T1000 (cell line): ENCODE measurements at regions not wholly inside any gene's neighbourhood (a gene's known extent, or its start where the extent isn't known, plus 50 kb on each side); places are given as distances from the start of the nearest gene placed in this dataset.
"Not testable (repeated sequence)": the region's sequence is repeated elsewhere in the genome, so short reads cannot be mapped to it uniquely, and the experiment has no call there.

ENCODE experiments used
- DNase-seq: peaks from one replicate; lab custom pipeline; 2025; ENCODE audit warnings: mixed read lengths; lab: John Stamatoyannopoulos, UW

DNA sequence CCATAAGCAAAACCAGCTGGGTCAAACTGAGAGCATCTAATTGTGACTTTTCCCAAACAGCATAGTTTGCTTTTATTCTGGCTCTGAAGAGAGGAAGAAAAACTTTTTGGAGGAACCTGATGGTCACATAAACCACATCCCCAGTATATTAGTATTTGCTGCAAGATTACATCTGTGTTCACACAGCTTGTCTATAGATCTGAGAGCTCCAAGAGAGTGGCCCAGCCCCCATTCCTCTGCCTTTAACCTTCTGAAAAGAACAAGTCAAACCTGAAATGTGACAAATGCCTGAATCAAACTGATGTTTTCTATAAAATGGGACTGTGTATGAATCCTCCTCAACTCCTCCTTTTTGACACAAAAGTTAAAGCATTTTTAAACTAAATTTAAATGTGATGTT is 435.2 kb downstream of the ZNF479 start:
- DNase-seq = not testable (repeated sequence)

DNA sequence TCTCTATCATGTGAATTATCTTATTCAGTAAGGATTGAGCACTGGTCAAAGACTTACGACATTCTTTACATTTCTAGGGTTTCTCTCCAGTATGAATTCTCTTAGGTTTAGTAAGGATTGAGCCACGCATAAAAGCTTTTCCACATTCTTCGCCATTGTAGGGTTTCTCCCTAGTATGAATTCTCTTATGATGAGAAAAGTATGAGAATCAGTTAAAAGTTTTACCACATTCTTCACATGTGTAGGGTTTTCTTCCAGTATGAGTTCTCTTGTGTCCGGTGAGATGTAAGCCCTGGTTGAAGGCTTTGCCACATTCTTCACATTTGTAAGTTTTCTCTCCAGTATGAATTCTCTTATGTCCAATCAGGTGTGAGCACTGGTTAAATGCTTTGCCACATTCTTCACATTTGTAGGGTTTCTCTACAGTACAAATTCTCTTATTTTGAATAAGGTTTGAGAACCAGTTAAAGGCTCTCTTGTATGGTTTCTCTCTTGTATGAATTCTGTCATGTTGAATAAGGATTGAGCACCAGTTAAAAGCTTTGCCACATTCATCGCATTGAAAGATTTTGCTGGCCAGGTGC is 445.9 kb downstream of the ZNF479 start:
- no peak for DNase-seq

DNA sequence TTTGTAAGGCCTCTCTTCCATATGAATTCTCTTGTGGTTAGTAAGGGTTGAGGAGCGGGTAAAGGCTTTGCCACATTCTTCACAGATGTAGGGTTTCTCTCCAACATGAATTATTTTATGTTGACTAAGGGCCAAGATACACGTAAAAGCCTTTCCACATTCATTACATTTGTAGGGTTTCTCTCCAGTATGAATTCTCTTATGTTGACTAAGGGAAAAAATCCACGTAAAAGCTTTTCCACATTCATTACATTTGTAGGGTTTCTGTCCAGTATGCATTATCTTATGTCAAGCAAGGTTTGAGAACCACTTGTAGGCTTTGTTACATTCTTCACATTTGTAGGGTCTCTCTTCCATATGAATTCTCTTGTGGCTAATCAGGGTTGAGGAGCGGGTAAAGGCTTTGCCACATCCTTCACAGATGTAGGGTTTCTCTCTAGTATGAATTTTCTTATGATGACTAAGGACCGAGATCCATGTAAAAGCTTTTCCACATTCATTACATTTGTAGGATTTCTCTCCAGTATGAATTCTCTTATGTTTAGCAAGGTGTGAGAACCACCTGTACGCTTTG is 493.0 kb downstream of the ZNF479 start:
- no peak for DNase-seq

DNA sequence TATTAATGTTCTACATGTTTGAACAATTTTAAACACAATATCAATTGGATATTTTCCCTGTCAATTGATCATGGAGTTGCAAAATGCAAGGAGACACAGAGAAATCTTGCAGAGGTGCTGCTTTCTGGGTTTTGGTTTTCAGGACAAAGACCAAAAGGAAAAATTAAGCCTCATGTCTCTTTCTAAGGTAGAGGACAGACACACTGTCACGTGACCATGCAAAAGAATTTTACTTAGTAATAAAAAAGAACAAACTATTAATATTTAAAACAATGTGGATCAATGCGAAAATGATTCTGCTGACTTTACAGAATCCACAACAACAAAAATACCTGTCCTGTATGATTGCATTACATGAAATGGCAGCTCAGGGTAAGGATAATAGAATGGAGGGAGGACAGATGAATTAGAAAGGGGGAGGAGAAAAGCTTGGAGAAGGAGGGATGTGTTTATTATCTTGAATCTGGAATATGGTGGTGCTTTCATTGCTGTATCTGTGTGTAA is 493.7 kb upstream of the NUPR2 start:
- no peak for DNase-seq

DNA sequence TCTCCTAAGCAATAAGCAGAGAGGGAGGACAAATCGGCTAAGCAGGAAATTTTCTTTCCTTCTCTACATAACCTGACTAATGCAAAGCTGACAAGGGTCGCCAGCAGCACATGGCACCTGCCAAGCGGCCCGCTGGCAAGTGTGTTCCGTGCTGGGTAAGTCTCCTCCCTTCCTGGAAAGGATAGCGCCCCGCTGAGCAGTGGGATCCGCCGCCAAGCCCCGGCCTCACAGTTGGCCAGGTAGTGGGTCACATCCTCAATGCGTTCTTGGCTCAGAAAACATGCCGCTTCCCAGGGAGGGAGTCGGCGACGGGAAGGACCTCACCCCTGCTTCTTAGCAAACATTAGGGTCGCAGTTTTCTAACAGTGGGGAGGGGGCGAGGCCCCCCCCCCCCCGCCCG is 488.9 kb upstream of the NUPR2 start:
- no peak for DNase-seq

DNA sequence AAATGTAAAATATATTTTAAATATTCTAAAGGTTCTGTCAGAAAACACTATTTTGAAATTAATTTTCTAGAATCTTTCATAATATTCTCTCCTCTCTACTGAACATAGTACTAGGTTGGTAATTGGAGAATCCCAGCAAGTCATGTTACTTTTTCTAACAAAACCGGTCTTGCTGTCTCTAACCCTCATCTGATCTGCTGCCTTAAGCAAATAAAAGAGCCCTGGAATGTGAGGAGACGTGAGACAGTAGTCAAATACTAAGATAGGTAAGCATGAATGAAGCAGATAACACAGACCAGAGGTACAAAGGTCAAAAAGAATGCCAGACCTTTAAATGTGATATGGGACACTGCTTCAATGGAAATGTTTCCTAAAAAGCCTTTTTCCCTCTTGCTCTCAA is 462.4 kb upstream of the NUPR2 start:
- no peak for DNase-seq

DNA sequence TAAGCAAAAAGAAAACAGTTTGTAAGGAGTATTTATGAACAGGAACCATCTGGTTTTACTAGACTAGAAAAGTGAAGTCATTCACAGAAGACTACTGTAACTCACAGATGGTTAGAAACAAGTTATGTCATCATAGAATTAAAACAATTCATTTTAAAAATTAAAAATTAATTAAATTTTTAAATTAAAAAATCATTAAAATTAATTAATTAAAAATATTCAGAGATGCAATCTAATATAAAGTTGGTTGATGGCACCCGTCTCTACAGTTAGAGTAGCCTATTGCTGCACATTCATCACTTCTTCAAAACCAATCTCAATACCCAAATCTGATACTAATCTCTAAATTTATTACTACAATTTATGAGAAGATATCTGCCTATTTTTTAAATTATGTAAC is 454.8 kb upstream of the NUPR2 start:
- DNase-seq = no peak

DNA sequence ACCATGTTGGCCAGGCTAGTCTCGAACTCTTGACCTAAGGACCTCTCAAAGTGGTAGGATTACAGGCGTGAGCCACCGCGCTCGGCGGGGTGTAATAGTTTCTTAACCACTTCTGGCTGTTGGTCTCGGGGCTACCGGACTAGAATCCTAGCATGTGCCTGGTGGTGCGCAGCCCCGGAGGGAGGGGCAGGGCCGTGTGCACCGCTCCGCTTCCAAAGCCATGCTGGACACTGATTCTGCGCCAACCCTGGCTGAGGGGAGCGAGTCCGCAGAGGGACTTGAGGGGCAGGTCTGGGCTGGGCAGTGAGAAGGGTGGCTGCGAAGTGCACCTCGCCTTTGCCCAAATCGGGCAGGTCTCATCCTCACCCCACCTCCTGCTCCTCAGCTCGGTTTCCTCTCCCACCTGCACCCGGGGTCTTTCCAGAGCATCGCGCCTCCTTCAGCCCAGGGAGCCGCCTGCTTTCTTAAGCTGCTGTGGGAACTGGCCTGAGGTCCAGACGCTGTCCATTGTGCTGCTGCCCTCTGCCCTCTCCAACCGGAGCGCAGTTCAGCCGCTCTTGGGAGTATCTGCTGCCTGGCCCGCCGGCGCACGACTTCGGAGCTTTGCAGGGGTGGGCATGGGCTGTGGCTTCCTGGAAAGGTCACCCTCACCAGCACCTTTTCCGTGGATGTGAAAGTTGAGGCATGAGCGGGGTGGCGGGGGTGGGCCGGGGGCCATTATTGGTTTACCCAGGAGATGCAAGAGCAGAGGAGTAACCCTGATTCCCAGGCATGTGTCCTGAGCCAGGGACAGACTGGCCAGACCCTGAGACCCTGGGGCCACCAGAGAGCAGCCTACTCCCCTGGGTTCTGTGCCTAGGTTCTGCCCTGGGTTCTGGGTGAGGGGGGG is 422.6 kb upstream of the NUPR2 start:
- no peak for DNase-seq

DNA sequence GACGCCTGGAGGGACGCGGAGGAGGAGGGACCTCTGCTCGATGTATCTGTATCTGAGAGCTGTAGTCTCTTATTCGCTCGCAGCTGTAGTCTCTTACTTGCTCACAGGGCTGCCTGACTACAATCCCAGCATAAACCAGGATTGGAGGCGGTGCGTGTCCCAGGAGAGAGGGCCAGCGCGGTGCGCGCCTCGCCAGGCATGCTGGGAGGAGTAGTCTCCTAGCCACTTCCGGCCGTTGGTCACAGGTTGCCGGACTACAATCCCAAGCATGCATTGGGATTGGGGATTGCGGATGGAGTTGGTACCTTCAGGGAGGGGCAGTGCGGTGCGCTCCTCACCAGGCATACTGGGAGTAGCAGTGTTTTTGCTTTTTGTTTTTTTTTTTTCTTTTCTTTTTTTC is 421.7 kb upstream of the NUPR2 start:
- no peak for DNase-seq

DNA sequence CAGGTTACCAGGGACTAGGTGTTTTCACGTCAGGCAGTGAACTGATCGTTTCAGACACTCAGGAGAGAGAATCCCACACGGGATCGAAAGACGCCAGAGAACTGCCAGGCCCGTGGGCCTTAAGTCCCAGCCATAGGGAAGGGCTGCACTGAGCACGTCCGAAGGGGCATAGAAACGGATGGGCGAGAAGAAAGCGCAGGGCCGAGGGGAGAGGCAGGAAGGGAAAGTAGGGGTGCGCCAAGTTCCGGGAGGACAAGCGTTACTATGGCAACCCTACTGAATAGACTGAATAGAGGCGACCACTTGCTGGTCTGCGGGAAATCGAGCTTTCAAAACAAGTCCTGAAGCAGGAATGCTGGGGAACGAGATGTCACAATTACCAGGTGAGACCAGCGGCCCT is 421.3 kb upstream of the NUPR2 start:
- no peak for DNase-seq

DNA sequence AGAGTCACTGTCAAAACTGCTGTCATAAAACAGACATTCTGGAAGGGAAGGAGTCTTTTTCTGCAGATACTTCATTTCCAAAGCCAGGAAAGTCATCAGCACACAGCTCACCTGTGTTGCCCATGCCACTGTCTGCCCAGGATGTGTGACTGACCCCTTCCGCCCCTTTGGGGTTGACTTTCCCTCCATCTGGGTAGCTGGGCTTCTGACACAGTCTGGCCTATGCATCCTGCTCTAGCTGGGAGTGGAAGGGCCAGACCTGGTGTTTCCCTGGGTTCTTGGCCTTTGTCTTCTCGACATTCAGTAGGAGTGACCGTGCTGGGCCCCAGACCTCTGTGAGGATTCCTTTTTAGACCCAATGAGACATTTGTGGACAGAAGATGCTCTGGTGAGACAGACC is 378.9 kb upstream of the NUPR2 start:
- no peak for DNase-seq

DNA sequence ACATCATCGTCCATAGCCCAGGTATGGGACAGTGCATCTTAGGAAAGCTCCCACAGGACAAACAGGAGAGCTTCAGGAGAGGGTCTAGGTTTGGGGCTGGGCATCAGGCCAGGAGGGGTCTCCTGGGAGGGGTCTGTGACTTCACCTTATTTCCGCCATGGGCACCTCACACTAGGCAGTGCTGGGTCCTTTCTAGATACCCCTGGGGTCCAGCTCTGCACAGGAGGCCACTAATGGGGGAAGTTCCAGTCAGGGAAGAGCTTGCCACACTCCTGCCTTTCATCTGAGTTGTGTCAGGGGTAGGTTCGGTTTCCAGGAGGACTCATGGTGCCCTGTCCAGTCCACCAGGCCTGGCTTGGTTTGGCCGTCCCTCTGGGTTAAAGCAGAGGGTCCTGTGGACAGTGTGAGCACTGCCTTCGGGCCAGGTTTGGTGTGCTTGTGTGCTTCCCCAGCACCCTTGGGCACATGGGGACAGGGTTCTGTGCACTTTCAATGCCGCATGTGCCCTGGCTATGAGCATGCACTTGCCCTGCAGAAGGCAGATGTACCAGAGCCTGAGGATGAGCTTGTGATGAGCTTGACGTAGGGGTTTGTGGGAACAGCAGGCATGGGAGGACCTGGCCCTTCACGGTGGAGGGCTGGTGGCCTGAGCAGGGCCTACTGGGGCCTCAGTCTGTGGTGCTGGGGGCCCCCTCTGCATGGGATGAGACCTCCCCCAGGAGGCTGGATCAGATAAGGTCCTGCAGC is 377.7 kb upstream of the NUPR2 start:
- DNase-seq = no peak

DNA sequence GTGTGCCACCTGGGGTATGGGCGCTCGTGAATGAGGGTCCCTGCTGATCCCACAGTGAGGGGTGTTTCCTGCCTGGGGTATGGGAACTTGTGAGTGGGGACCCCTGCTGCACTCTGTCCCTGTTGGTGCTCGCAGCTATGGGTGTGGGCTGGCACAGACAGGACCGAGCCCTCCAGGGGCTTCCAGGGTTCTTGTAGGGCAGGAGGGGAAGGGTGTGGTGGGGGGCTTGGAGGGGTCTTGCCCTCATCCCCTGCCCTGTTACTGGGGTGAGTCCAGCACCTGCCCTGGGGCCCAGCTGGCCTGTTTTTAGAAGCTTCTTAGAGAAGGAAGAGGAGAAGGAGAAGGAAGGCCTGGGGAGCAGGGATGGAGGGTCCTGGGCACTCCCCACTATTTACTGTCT is 377.0 kb upstream of the NUPR2 start:
- DNase-seq = no peak

DNA sequence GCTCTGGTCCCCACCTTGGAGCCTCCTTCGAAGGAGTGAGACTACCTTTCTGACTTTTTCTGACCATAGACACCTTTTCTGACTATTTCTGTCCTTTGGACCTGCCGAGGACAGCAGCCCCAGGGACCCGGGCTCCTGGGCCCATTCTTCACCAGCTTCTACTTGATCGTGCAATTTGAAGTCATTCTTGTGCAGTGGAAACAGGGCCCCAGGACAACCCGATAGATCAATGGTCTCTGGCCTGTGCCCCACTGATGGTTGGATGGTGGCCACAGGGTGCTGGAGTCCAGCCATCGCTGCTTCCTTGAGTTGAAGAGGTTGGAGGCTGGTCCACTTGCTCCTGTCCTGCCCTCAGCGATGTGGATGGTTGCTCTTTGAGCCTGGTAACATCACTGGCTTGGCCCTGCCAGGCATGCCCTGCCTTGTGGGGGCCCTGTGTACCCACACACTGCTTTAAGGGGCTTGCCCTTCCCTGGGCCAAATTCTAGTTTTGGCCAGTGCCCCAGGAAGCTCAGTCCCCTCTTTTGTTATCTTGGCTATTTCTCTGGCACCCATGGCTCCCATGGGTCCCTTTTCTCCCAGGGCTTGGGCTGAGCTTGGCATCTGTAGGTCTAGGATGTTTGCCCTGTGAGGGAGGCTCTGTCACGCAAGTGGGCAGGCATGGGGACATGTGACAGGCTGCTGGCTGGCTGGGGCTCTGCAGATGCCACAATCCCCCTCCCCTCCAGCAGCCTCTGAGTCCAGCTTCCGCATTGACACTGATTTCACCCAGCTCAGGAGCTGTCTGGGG is 375.6 kb upstream of the NUPR2 start:
- no peak for DNase-seq

DNA sequence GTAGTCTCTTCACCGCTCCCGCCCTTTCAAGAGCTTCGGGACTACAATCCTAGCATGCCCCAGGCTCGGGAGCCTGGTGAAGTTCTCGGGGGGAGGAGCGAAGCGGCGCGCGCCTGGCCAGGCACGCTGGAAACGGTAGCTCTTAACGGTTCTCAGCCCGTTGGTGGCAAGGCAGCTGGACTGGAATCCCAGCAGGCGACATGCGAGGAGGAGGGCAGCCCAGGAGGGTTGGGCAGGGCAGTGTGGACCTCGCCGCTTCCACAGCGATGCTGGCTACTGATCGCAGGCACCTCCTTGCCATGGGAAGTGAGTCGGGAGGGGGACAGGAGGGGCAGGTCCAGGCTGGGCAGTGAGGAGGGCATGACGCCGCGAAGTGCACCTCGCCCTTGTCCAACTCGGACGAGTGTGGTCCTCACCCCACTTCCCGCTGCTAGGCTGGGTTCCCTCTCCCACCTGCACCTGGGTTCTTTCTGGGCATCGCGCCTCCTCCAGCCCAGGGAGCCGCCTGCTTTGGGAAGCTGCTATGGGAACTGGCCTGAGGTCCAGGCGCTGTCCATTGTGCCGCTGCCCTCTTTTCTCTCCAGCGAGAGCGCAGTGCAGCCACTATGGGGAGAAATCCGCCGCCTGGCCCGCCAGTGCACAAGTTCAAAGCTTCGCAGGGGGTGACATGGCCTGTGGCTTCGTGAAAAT is 367.8 kb upstream of the NUPR2 start:
- DNase-seq = no peak

DNA sequence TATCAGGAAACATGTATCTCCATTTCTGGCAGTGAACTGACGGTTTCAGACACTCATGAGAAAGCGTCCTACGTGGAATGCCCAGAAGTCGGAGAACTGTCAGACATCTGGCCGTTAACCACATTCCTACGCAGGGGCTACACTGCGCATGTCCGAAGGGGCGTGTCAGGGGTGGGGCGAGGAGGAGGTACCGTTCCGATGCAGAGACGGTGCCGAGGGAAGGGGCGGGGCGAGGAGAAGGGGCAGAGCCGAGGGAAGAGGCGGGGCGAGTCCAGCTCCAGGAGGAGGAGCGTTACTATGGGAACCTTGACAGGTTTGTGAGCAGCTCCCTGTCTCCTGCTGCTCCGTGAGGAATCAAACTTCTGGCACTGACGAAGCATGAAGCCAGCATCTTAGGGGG is 366.9 kb upstream of the NUPR2 start:
- no peak for DNase-seq

DNA sequence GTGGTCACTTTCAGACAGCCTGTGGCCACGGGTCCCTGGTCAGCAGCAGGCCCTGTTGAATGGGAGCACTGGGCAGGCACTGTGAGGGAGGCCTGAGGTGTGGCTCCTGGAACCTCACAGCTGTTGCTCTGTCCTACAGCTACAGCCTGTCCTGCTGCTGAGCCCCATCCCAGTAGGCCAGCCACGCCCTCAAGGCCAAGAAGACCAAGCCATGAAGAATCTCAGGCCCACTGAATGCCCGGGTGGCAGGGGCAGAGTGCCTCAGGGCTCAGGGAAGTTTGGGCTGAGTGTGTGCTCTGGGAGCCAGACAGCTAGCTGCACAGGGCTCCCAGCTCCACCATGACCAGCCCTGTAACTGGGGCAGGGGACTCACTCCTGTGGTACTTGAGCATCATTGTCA is 363.5 kb upstream of the NUPR2 start:
- no peak for DNase-seq

DNA sequence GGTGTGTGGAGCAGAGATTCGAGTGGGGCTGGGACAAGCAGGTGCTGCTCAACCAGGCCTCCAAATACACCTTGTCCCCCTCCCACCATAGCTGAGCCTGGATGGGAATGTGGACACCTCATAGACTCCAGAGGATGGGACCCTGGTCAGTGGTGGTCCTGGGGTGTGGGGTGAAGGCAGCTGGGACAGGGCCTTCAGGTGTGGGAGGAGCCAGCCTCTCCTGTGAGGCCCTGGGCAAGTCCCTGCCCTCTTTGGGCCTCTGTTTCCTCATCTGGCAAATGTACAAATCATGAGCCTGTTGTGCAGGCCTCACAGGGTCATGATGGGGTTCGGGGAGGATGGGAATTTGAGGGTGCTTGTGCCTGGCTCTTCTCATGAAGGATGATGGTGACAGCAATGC is 362.9 kb upstream of the NUPR2 start:
- no peak for DNase-seq

DNA sequence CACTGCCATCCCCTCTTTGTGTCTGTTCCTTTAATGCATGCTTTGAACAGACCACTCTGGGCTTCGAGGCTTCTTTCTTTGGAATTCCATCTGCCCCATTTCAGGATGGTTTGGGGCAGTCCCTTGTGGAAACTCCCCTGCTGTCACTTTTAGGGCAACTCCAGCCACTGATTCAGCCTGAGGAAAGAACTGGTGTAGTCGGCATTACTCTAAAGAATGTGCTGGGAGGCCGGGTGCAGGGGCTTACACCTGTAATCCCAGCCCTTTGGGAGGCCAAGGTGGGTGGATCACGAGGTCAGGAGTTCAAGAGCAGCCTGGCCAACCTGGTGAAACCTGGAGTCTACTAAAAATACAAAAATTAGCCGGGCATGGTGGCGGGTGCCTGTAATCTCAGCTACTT is 358.1 kb upstream of the NUPR2 start:
- DNase-seq = no peak

DNA sequence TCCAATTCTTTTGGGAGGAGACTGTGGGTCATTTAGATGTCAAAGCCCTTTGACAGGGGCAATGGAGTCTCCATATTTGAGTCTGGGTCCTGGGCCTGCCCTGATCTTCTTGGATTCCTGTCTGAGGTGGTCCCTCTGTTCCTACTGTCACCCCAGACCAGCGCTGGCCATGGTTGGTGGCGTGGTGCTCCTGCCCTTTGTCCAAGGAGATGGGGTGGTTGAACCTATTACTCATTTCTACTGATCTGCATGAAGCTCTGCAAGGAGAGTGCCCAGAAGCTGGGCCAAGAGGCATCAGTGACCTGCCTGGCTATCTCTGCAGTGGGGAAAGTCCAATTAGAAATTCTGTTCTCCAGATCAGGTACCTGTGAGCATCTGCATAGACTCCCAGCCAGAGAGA is 355.6 kb upstream of the NUPR2 start:
- no peak for DNase-seq
